AG08396 (cell line): ENCODE measurements at regions not wholly inside any gene's neighbourhood (a gene's known extent, or its start where the extent isn't known, plus 50 kb on each side); places are given as distances from the start of the nearest gene placed in this dataset.
"Not testable (repeated sequence)": the region's sequence is repeated elsewhere in the genome, so short reads cannot be mapped to it uniquely, and the experiment has no call there.

ENCODE experiments used
- DNase-seq: peaks from one replicate; pipeline ENCODE4 v3.0.0; 2012; ENCODE audit warnings: low spot score, mixed read lengths

DNA sequence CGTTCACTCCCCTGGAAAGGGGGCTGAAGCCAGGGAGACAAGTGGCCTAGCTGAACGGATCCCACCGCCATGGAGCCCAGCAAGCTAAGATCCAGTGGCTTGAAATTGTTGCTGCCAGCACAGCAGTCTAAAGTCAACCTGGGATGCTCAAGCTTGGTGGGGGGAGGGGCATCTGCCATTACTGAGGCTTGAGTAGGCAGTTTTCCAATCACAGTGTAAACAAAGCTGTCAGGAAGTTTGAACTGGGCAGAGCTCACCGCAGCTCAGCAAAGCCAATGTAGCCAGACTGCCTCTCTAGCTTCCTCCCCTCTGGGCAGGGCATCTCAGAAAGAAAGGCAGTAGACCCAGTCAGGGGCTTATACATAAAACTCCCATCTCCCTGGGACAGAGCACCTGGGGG lies 470.0 kb upstream of the DIAPH2 start:
- DNase-seq = not testable (repeated sequence)

- DNase-seq = no peak
These were observed 460.4 kb upstream of the DIAPH2 start for GRCh38 chrX:96224279-96224678.

- no peak for DNase-seq
These were observed 439.7 kb upstream of the DIAPH2 start for GRCh38 chrX:96244955-96245354.

- no peak for DNase-seq
These were observed 438.2 kb upstream of the DIAPH2 start for GRCh38 chrX:96246436-96246835.
